OCI-LY3 (cell line): ENCODE measurements at regions not wholly inside any gene's neighbourhood (a gene's known extent, or its start where the extent isn't known, plus 50 kb on each side); places are given as distances from the start of the nearest gene placed in this dataset.

Experiments
- CTCF ChIP-seq: fragments of 200-600, 300-600 bp; sonication (generic); IDR thresholded peaks from 2 replicates; pipeline ENCODE4 v1.5.1; 2014; ENCODE audit warnings: antibody characterized with exemption, low read length, low read depth
- EZH2phosphoT487 ChIP-seq: fragments of 200-600 bp; shearing (Covaris generic); IDR thresholded peaks from 2 replicates; pipeline ENCODE4 v1.6.1; 2018; ENCODE audit warnings: antibody characterized with exemption, mixed run types, low read depth

- TF ChIP-seq CTCF, result no peak
- TF ChIP-seq EZH2phosphoT487, result no peak
Measured at GRCh38 chr6:115159733-115160132, 816.9 kb upstream of the HS3ST5 start.
